Vagina (tissue), 2 donors: ENCODE measurements at regions not wholly inside any gene's neighbourhood (a gene's known extent, or its start where the extent isn't known, plus 50 kb on each side); places are given as distances from the start of the nearest gene placed in this dataset.

Experiments
- CTCF ChIP-seq, 3 experiments: fragments of 450-650 bp in 2 of 3; fragments of 200-600 bp in 1 of 3; sonication (generic) in 1 of 3; IDR thresholded peaks; one replicate each; pipeline ENCODE4 v1.5.1; 2017 to 2019; ENCODE audit warnings: antibody characterized with exemption in 3 of 3, mild to moderate bottlenecking in 2 of 3, moderate library complexity in 2 of 3
- POLR2A ChIP-seq, 2 donors: fragments of 450-650 bp; IDR thresholded peaks; one replicate each; pipeline ENCODE4 v1.6.1; 2017; ENCODE audit warnings: antibody characterized with exemption in 2 of 2, mild to moderate bottlenecking in 2 of 2, moderate library complexity in 2 of 2

GRCh38 chr1:80054129-80054528 is 1047.6 kb upstream of the ADGRL4 start:
- TF ChIP-seq CTCF (IDR thresholded peaks at IDR 0.05) = no peak
- no peak for TF ChIP-seq POLR2A (IDR thresholded peaks at IDR 0.05)
